SH-SY5Y (cell line): ENCODE measurements at regions not wholly inside any gene's neighbourhood (a gene's known extent, or its start where the extent isn't known, plus 50 kb on each side); places are given as distances from the start of the nearest gene placed in this dataset.

Source experiments
- GATA2 ChIP-seq: IDR thresholded peaks from 2 replicates; pipeline ENCODE4 v1.6.1; 2011; ENCODE audit warnings: mild to moderate bottlenecking, low read depth, low read length
- GATA3 ChIP-seq: IDR thresholded peaks from 2 replicates; pipeline ENCODE4 v1.6.1; 2011; ENCODE audit warnings: low read depth, mild to moderate bottlenecking, low read length, moderate library complexity

DNA sequence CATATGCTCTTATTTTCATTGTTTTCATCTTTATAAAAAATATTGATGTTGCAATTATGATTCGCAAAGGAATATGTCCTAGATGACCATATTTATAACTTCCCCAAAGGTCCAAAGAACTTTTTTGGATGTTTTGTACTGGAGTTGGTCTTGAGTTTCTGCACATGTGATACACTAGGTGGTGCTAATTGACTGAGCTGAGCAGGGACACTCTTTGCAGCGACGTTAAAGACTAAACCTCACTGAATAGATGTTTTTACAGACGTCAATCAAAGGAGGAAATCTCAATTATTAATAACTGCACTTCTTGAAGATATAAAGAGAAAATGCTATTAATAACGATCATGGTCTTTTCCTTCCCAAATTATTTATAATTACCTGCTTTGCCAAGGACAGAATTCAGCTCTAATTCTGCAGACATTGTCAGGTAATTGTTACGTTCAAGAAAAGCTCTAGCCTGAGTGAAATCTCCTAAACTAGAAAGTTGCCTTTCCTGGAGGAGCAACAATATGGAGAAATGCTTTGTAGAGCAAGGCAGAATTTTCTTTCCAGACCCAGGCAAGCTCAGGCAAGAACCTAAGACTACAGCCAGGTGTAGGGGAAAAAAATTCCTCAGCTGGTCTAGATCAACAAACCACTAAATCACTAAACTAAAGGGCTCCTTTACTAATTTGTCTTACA, 119.3 kb upstream of the RBBP8 start:
- no peak for TF ChIP-seq GATA3
- no peak for TF ChIP-seq GATA2
